RWPE1 (cell line): ENCODE measurements at regions not wholly inside any gene's neighbourhood (a gene's known extent, or its start where the extent isn't known, plus 50 kb on each side); places are given as distances from the start of the nearest gene placed in this dataset.

Source experiments
- CTCF ChIA-PET: fragments of 350-600 bp; sonication (Branson Sonifier 250); formaldehyde crosslinking; extraction: SDS; loops from one replicate; lab custom pipeline; 2021; lab: Yijun Ruan, JAX
- POLR2A ChIA-PET: fragments of 400-600 bp; formaldehyde crosslinking; extraction: SDS; loops from one replicate; lab custom pipeline; 2020; ENCODE audit warnings: antibody characterized with exemption; ENCODE audit not compliant: low non-redundant PET; lab: Yijun Ruan, JAX
- DNase-seq: peaks from one replicate; pipeline ENCODE4 v3.0.0; 2012; ENCODE audit warnings: low spot score
- H3K27ac ChIP-seq: fragments of 450-650 bp; 2 replicates; pipeline ENCODE4 v1.5.1; 2017
- TF ChIP-seq, protein P1 (sequence below): fragments of 450-650 bp; conservative IDR thresholded peaks from 2 replicates; pipeline ENCODE4 v1.5.1; 2017; ENCODE audit warnings: low read depth, mild to moderate bottlenecking

DNA sequence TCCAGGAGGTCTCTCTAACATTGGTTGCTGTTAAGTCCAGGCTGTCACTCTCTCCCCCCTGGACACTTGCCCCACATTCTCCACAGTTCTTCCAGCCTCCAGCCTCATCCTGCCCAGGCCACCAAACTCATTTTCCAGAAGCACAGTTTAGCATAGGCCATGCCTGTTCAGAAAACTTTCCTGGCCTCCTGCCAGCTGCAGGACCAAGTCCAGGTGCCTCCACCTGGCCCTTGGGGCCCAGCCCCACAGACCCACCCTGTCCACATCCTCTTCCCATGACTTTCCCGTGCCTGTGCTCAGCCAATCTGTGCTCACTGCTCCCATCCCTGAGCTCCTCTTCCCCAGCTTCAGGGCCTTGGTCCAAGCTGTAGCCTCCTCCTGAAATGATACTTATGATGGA is 905.0 kb downstream of the UQCRFS1 start:
- ChIA-PET CTCF (no interaction called here), POLR2A (no interaction called here)
- no peak for DNase-seq
- H3K27ac ChIP-seq = no peak overlapping the region
- TF ChIP-seq, protein P1, sequence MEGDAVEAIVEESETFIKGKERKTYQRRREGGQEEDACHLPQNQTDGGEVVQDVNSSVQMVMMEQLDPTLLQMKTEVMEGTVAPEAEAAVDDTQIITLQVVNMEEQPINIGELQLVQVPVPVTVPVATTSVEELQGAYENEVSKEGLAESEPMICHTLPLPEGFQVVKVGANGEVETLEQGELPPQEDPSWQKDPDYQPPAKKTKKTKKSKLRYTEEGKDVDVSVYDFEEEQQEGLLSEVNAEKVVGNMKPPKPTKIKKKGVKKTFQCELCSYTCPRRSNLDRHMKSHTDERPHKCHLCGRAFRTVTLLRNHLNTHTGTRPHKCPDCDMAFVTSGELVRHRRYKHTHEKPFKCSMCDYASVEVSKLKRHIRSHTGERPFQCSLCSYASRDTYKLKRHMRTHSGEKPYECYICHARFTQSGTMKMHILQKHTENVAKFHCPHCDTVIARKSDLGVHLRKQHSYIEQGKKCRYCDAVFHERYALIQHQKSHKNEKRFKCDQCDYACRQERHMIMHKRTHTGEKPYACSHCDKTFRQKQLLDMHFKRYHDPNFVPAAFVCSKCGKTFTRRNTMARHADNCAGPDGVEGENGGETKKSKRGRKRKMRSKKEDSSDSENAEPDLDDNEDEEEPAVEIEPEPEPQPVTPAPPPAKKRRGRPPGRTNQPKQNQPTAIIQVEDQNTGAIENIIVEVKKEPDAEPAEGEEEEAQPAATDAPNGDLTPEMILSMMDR = no peak

DNA sequence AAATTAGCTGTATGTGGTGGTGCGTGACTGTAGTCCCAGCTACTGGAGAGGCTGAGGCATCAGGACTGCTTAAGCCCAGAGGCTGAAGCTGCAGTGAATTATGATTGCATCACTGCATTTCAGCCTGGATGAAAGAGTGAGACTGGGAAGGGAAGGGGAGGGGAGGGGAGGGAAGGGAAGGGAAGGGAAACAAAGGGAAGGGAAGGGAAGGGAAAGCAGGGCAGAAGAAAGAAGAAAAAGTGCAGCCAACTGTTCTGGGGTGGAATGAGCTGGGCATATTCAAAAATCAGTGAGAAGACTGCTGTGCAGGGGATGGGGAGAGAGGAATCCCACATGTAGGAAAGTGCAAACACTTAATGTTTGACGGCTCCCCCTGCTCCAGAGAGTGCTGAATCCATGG is 905.5 kb downstream of the UQCRFS1 start:
- ChIA-PET CTCF (interaction anchor here (0.7 kb wide), 1 partner anchor 728 kb away, joined by 5 read pairs; no protein-coding TSS in a partner anchor), POLR2A (no interaction called here)
- no peak overlapping the region for H3K27ac ChIP-seq
- DNase-seq = no peak
- TF ChIP-seq, protein P1 = no peak

DNA sequence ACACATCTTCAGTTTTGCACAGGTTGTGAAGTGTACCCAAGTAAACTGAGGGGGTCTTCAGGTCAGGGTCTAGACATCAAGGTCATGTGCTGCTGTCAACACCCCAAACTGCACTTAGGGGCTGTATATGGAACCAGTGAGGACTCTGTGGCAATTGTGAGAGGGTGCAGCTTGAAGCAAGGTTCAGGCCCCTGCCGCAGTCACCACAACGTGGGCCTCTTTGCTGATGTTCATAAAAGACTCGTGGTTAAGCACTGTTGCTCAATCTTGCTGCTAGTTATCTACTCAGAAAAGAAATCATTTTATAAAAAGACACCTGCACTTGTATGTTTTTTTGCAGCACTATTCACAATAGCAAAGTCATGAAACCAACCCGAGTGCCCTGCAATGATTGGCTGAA is 907.4 kb downstream of the UQCRFS1 start:
- POLR2A ChIA-PET = no interaction called here

DNA sequence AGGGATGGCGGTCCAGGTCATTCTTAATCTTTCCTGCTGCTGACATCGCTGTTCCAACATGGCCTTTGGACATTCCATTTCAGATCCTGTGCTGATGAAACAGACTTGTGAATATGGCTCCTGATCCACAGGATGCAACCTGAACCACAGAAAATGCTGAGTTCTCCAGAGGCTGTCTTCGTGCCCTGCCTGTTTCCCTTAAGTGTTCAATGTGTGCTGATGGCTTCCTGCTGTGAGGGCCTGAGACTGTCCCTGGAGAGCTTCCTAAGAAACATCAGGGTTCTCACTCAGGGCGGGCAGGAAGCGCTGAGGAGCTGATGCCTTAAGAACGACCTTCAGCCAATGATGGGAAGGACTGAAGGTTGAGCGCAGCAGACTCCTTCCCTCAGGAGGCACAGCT is 909.4 kb downstream of the UQCRFS1 start:
- POLR2A ChIA-PET = no interaction called here

More for the DNA sequence above, 907.4 kb downstream of the UQCRFS1 start:
- no peak overlapping the region for H3K27ac ChIP-seq
- no peak for DNase-seq
- CTCF ChIA-PET = no interaction called here
- TF ChIP-seq, protein P1 = no peak

DNA sequence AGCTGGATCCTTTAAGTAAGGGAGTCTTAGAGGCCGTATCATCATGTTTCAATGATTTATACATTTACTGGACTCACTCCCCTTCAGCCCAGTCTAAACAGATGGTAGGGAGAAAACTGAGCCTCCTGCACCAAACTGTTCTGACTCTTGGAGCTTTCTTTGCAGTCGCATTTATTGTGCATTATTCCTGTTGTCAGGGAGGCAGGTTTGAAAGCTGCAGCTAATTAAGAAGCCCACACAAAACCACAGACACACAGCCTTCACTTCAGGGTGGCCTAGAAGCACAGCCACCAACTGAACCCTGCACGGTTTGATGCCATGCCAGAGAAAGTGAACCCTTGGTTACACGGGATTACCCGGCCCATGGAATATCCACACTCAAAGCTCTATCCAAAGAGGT is 911.0 kb downstream of the UQCRFS1 start:
- ChIA-PET POLR2A (no interaction called here), CTCF (no interaction called here)
- no peak for DNase-seq
- TF ChIP-seq, protein P1 = no peak
- no peak overlapping the region for H3K27ac ChIP-seq

More for the DNA sequence above, 909.4 kb downstream of the UQCRFS1 start:
- no peak overlapping the region for H3K27ac ChIP-seq
- no peak for DNase-seq
- CTCF ChIA-PET = no interaction called here
- TF ChIP-seq, protein P1 = no peak

DNA sequence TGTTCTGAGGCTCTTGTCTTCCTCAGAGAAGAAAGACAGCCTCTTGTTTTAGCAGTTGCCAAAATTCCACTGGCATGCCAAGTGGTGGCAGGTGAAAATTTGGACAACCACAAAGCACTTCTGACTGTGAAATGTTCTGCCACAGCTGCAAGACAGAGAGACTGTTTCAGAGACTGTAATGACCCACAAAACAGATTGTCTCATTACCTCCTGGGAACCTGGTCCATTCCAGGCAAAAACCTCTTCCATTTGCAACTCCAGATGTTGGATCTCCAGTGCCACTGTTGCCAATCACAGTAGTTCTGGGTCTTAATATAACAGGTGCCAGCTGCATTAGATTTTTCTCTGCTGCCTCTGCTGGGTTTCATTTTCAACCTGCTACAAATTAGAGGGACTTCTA is 911.5 kb downstream of the UQCRFS1 start:
- DNase-seq = no peak
- CTCF ChIA-PET = no interaction called here
- H3K27ac ChIP-seq = no peak overlapping the region
- TF ChIP-seq, protein P1 = no peak
- POLR2A ChIA-PET = no interaction called here
